NAMALWA (cell line): ENCODE measurements at regions not wholly inside any gene's neighbourhood (a gene's known extent, or its start where the extent isn't known, plus 50 kb on each side); places are given as distances from the start of the nearest gene placed in this dataset.

Source experiments
- DNase-seq: peaks from one replicate; pipeline ENCODE4 v3.0.0-alpha.2; 2015; ENCODE audit warnings: low spot score

- peak; percentile 10 for DNase-seq
Observed at GRCh38 chr6:170160628-170161611, 130.0 kb downstream of the DLL1 start.

DNA sequence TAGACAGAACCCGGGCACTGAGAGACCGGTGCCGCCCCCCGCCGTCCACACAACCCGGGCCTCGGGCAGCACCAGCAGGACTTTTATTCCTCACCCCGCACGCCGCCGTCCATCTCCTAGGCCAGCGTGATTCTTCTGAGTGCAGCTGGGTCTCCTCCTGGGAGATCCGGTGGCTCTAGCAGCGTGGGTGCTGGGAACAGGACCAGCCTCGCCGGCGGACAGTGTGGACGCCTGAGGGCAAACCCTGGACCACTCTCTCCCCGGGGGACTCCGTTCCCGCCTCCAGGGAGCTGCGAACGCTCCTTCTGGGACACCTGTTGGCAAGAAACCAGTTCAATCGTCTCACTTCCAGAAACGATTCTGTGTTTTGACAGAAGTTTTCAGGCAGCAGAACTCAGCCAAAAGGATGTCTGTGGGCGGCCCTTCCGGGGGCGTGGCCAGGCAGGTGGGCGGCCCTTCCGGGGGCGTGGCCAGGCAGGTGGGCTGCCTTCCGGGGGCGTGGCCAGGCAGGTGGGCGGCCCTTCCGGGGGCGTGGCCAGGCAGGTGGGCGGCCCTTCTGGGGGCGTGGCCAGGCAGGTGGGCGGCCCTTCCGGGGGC, 130.7 kb downstream of the DLL1 start:
- peak; percentile 47 for DNase-seq

DNA sequence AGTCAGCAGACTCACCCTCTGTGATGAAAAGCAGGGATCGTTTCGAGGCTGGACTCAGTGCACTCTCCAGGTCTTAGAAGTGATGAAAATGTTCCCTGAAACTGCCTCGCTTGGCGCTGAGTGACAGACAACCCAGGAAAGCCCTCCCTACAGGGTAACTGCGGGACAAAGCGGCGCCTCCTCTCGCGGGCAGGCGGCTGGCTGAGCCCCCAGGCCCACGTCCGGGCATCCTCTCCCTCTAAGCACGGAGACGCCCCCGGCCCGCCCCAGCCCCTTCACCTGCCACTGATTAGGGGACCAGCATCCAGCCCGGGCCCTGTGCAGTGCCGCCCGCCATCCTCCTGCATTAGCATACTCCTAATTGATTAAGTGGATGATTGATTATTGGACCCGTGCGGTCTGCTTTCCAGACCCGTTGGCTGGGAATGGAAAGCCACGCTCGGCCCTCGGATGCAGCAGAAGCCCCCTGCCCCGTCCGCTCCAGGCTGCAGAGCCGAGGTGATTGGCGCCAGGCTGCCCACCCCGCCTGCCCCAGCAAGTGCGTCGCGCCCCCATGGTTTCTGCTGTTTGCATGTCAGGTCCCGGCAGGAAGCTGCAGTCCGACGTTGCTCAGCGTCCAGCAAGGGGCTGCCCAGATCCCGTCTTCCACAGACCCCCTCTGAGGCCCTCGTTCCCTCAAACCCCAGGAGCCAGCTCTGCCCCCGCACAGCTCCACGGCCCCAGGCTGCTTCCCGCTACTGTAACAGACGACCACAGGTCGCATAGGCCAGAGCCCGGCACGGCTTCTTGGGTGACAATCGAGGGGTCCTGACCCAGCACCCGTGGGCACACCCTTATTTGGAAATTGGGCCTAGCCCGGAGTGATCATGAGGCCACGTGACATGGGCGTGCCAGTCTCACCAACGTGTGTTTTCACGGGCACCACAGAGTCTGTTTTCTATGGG, 131.6 kb downstream of the DLL1 start:
- no peak for DNase-seq

GRCh38 chr6:170158296-170159021, 132.4 kb downstream of the DLL1 start:
- no peak for DNase-seq

DNA sequence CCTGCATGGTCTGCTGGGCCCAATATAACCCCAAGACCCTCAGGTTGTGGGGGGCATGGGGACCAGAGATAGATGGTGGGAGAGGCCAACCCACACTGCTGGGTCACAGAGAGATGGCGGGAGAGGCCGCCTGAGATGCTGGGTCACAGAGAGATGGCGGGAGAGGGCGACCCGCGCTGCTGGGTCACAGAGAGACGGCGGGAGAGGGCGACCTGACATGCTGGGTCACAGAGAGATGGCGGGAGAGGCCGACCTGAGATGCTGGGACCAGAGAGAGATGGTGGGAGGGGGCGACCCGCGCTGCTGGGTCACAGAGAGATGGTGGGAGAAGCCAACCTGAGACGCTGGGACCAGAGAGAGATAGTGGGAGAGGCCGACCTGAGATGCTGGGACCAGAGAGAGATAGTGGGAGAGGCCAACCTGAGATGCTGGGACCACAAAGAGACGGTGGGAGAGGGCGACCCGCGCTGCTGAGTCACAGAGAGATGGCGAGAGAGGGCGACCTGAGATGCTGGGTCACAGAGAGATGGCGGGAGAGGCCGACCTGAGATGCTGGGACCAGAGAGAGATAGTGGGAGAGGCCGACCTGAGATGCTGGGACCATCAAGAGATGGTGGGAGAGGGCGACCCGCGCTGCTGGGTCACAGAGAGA, 133.2 kb downstream of the DLL1 start:
- no peak for DNase-seq

- no peak for DNase-seq
Observed at GRCh38 chr6:170156448-170157375, 134.2 kb downstream of the DLL1 start.

GRCh38 chr6:170155464-170156196, 135.2 kb downstream of the DLL1 start:
- no peak for DNase-seq

GRCh38 chr6:170153436-170154319, 137.2 kb downstream of the DLL1 start:
- DNase-seq = no peak

GRCh38 chr6:170152989-170153388, 137.9 kb downstream of the DLL1 start:
- no peak for DNase-seq

GRCh38 chr6:170152124-170152926, 138.6 kb downstream of the DLL1 start:
- DNase-seq = no peak

- no peak for DNase-seq
Observed at GRCh38 chr6:170151804-170152123, 139.1 kb downstream of the DLL1 start.

GRCh38 chr6:170151321-170151771, 139.5 kb downstream of the DLL1 start:
- DNase-seq = no peak

DNA sequence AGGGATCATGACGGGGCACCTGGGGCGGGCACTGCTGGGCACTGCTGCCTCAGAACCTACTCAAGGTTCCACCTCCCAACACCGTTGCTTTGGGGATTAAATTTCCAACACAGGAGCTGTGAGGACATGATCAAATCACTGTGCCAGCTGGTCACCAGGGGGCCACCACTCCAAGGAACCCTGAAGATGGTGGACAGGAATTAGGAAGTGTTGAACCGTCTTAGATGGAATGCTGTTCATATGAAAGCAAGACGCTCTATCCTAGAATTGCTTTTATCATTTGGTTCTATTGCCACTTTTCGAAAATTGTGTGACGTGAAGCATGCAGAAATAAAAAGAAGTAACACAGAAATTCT, 140.3 kb downstream of the DLL1 start:
- no peak for DNase-seq

GRCh38 chr6:170149681-170150589, 140.9 kb downstream of the DLL1 start:
- DNase-seq = no peak

DNA sequence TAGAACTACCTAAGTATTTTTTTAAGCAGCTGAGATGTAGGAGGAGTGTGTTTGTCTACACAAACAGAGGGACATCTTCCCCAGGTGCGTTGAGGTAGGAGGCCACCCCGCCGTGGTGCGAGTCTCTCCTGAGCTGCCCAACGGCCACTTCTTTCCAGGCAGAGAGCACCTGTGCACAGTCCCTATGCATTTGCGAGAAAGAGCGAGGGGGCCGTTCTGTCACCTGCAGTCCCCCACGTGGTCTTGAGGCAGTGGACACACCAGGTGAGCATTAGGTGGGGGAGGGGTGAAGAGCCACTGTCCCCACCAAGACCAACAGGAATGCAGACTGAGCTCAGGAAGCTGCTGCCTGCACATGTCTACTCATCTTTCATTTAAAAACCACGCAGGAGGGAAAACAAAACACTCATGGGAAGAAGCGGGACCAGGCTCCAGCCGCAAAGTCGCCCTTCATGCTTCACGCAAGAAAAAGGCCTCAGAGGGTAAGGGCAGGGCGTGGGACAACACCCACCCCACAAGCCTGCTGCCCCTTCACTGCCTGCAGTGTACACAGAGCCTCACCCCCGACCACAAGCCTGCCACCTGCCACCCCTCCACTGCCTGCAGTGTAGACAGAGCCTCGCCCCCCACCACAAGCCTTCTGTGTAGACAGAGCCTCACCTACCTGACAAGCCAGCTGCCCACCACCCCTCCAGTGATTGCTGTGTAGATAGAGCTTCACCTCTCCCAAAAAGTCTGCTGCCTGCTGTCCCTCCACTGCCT, 142.0 kb downstream of the DLL1 start:
- no peak for DNase-seq
